ENCODE measurements at regions not wholly inside any gene's neighbourhood (a gene's known extent, or its start where the extent isn't known, plus 50 kb on each side); places are given as distances from the start of the nearest gene placed in this dataset.

GRCh38 chr20:48293671-48294070, 508.4 kb upstream of the SULF2 start:
- H3K4me1 ChIP-seq (ENCODE audit: control insufficient read depth, low read length), result no peaks in the 10 kb centered on the region
- no peaks in the 10 kb centered on the region for H3K9me3 ChIP-seq (ENCODE audit: control insufficient read depth, insufficient read depth, low read length)
- no peaks in the 10 kb centered on the region for H3F3A ChIP-seq (ENCODE audit: control insufficient read depth, insufficient read depth)
- TF ChIP-seq CTCF (IDR thresholded peaks at IDR 0.05; ENCODE audit: low read depth, low read length, poor library complexity, severe bottlenecking), result no peak
- H4K20me1 ChIP-seq (ENCODE audit: control insufficient read depth, insufficient read depth, low read depth, low read length), result no peaks in the 10 kb centered on the region
- H3K9me2 ChIP-seq (replicated peaks; ENCODE audit: control insufficient read depth, low read length), result no peaks in the 10 kb centered on the region
- H3K79me2 ChIP-seq (ENCODE audit: control insufficient read depth, low read length), result no peaks in the 10 kb centered on the region
- no peak overlapping the region for H3K4me2 ChIP-seq (ENCODE audit: low read length)
- no peak overlapping the region for H3K4me3 ChIP-seq (ENCODE audit: low read length)
- H3K27me3 ChIP-seq (ENCODE audit: control insufficient read depth, low read length), result peaks cover 15% of the 10 kb centered on the region
- no peak overlapping the region for H3K27ac ChIP-seq (ENCODE audit: low read depth, low read length)
- no peaks in the 10 kb centered on the region for H3K36me3 ChIP-seq (ENCODE audit: control insufficient read depth, low read length)

- Histone ChIP-seq H3K9me3 (ENCODE audit: control insufficient read depth, insufficient read depth, low read length) (no peaks in the 10 kb centered on the region), H3K27ac (ENCODE audit: low read depth, low read length) (no peak overlapping the region), H4K20me1 (ENCODE audit: control insufficient read depth, insufficient read depth, low read depth, low read length) (no peaks in the 10 kb centered on the region), H3K4me3 (ENCODE audit: low read length) (no peak overlapping the region), H3K36me3 (ENCODE audit: control insufficient read depth, low read length) (no peaks in the 10 kb centered on the region), H3K4me1 (ENCODE audit: control insufficient read depth, low read length) (no peaks in the 10 kb centered on the region), H3K9me2 (replicated peaks; ENCODE audit: control insufficient read depth, low read length) (no peaks in the 10 kb centered on the region), H3F3A (ENCODE audit: control insufficient read depth, insufficient read depth) (no peaks in the 10 kb centered on the region), H3K4me2 (ENCODE audit: low read length) (no peak overlapping the region), H3K27me3 (ENCODE audit: control insufficient read depth, low read length) (peaks cover 15% of the 10 kb centered on the region), H3K79me2 (ENCODE audit: control insufficient read depth, low read length) (no peaks in the 10 kb centered on the region)
- no peak for TF ChIP-seq EZH2phosphoT487 (IDR thresholded peaks at IDR 0.05; ENCODE audit: borderline replicate concordance, low read length)
- no peak for TF ChIP-seq CTCF (IDR thresholded peaks at IDR 0.05; ENCODE audit: low read depth, low read length, poor library complexity, severe bottlenecking)
These were observed 507.5 kb upstream of the SULF2 start for GRCh38 chr20:48292806-48293205.

- H3K79me2 ChIP-seq (ENCODE audit: control insufficient read depth, low read length), result no peaks in the 10 kb centered on the region
- no peak overlapping the region for H3K4me3 ChIP-seq (ENCODE audit: low read length)
- no peaks in the 10 kb centered on the region for H3K4me1 ChIP-seq (ENCODE audit: control insufficient read depth, low read length)
- H4K20me1 ChIP-seq (ENCODE audit: control insufficient read depth, insufficient read depth, low read depth, low read length), result no peaks in the 10 kb centered on the region
- H3K9me2 ChIP-seq (replicated peaks; ENCODE audit: control insufficient read depth, low read length), result no peaks in the 10 kb centered on the region
- H3F3A ChIP-seq (ENCODE audit: control insufficient read depth, insufficient read depth), result no peaks in the 10 kb centered on the region
- H3K27ac ChIP-seq (ENCODE audit: low read depth, low read length), result no peak overlapping the region
- H3K4me2 ChIP-seq (ENCODE audit: low read length), result no peak overlapping the region
- no peaks in the 10 kb centered on the region for H3K9me3 ChIP-seq (ENCODE audit: control insufficient read depth, insufficient read depth, low read length)
- no peaks in the 10 kb centered on the region for H3K36me3 ChIP-seq (ENCODE audit: control insufficient read depth, low read length)
- TF ChIP-seq CTCF (IDR thresholded peaks at IDR 0.05; ENCODE audit: low read depth, low read length, poor library complexity, severe bottlenecking), result no peak
- TF ChIP-seq EZH2phosphoT487 (IDR thresholded peaks at IDR 0.05; ENCODE audit: borderline replicate concordance, low read length), result no peak
- peaks cover 15% of the 10 kb centered on the region for H3K27me3 ChIP-seq (ENCODE audit: control insufficient read depth, low read length)
These were observed 506.6 kb upstream of the SULF2 start for GRCh38 chr20:48291896-48292295.
